ENCODE measurements at regions not wholly inside any gene's neighbourhood (a gene's known extent, or its start where the extent isn't known, plus 50 kb on each side); places are given as distances from the start of the nearest gene placed in this dataset.

DNA sequence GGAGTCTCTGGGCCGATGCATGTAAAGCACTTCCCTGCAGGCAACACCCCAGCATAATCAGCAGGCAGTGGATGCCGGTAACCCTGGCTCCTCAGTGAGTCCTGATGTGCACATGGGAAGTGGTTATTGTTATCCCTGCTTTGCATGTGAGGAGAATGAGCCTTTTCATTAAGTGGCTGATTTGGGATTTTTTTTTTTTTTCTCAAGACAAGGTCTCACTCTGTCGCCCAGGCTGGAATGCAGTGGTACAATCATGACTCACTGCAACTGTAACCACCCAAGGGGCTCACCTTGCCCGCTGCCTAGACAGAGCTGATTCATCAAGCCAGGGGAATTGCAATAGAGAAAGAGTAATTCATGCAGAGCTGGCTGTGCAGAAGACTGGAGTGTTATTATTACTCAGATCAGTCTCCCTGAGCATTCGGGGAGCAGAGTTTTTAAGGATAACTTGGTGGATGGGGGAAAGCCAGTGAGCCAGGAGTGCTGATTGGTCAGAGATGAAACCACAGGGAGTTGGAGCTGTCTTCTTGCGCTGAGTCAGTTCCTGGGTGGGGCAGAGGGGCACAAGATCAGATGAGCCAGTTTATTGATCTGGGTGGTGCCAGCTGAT lies 95.4 kb downstream of the SOCS6 start:
- TF ChIP-seq, protein P1, sequence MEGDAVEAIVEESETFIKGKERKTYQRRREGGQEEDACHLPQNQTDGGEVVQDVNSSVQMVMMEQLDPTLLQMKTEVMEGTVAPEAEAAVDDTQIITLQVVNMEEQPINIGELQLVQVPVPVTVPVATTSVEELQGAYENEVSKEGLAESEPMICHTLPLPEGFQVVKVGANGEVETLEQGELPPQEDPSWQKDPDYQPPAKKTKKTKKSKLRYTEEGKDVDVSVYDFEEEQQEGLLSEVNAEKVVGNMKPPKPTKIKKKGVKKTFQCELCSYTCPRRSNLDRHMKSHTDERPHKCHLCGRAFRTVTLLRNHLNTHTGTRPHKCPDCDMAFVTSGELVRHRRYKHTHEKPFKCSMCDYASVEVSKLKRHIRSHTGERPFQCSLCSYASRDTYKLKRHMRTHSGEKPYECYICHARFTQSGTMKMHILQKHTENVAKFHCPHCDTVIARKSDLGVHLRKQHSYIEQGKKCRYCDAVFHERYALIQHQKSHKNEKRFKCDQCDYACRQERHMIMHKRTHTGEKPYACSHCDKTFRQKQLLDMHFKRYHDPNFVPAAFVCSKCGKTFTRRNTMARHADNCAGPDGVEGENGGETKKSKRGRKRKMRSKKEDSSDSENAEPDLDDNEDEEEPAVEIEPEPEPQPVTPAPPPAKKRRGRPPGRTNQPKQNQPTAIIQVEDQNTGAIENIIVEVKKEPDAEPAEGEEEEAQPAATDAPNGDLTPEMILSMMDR (IDR thresholded peaks at IDR 0.05) = no peak
- Histone ChIP-seq H3K4me3 (no peak overlapping the region), H3K27ac (no peak overlapping the region)
- no peak for DNase-seq (ENCODE audit: low spot score)

GRCh38 chr18:70382992-70383717 lies 94.3 kb downstream of the SOCS6 start:
- H3K27ac ChIP-seq = no peak overlapping the region
- DNase-seq (ENCODE audit: low spot score) = no peak
- TF ChIP-seq, protein P1 (IDR thresholded peaks at IDR 0.05) = no peak
- H3K4me3 ChIP-seq = no peak overlapping the region

- TF ChIP-seq, protein P1 (IDR thresholded peaks at IDR 0.05) = no peak
- Histone ChIP-seq H3K4me3 (no peak overlapping the region), H3K27ac (no peak overlapping the region)
- DNase-seq (ENCODE audit: low spot score) = no peak
Measured at GRCh38 chr18:70382017-70382416, 93.2 kb downstream of the SOCS6 start.

GRCh38 chr18:70380915-70381896 lies 92.4 kb downstream of the SOCS6 start:
- no peak overlapping the region for H3K27ac ChIP-seq
- TF ChIP-seq, protein P1 (IDR thresholded peaks at IDR 0.05) = no peak
- no peak for DNase-seq (ENCODE audit: low spot score)
- H3K4me3 ChIP-seq = no peak overlapping the region
